Subcutaneous abdominal adipose tissue (tissue), 5 donors: ENCODE measurements at regions not wholly inside any gene's neighbourhood (a gene's known extent, or its start where the extent isn't known, plus 50 kb on each side); places are given as distances from the start of the nearest gene placed in this dataset.

Experiments
- H3K27ac ChIP-seq: one replicate; pipeline ENCODE4 v1.7.0; 2013; ENCODE audit warnings: low read depth, mild to moderate bottlenecking, inconsistent platforms, low read length, moderate library complexity
- H3K27me3 ChIP-seq, 5 donors: one replicate each; pipeline ENCODE4 v1.7.0; 2013; ENCODE audit warnings: low read length in 5 of 5, inconsistent platforms in 1 of 5; ENCODE audit not compliant: control insufficient read depth in 5 of 5, insufficient read depth in 4 of 5
- H3K36me3 ChIP-seq, 5 donors: one replicate each; pipeline ENCODE4 v1.7.0; 2013; ENCODE audit warnings: low read length in 5 of 5; ENCODE audit not compliant: control insufficient read depth in 5 of 5, insufficient read depth in 5 of 5
- H3K4me1 ChIP-seq, 5 donors: one replicate each; pipeline ENCODE4 v1.7.0; 2013; ENCODE audit warnings: low read length in 5 of 5, mild to moderate bottlenecking in 3 of 5, moderate library complexity in 1 of 5; ENCODE audit not compliant: control insufficient read depth in 5 of 5, insufficient read depth in 5 of 5
- H3K4me3 ChIP-seq, 5 donors: one replicate each; pipeline ENCODE4 v1.7.0; 2013; ENCODE audit warnings: low read length in 5 of 5, low read depth in 1 of 5
- H3K9ac ChIP-seq, 5 donors: one replicate each; pipeline ENCODE4 v1.7.0; 2013; ENCODE audit warnings: low read length in 5 of 5, mild to moderate bottlenecking in 4 of 5, moderate library complexity in 3 of 5
- H3K9me3 ChIP-seq, 5 donors: one replicate each; pipeline ENCODE4 v1.7.0; 2013; ENCODE audit warnings: low read length in 5 of 5; ENCODE audit not compliant: control insufficient read depth in 5 of 5
- donor health status: healthy.
- donor health status: healthy.
- donor health status: healthy.
- donor health status: healthy.
- donor health status: healthy.

GRCh38 chr15:99440551-99441443, 125.0 kb upstream of the MEF2A start:
- no peaks in the 10 kb centered on the region for H3K36me3 ChIP-seq
- H3K4me3 ChIP-seq, result no peak overlapping the region
- no peaks in the 10 kb centered on the region for H3K9me3 ChIP-seq
- H3K4me1 ChIP-seq, result peaks cover 7 to 70% (median 49%) of the 10 kb centered on the region in 5 donors
- H3K27ac ChIP-seq, result peak overlapping the region; percentile 20
- no peaks in the 10 kb centered on the region for H3K27me3 ChIP-seq
- H3K9ac ChIP-seq, result no peak overlapping the region

GRCh38 chr15:99441444-99441800, 124.4 kb upstream of the MEF2A start:
- Histone ChIP-seq H3K4me3 (peak overlapping the region in 1 of 5 donors; percentile 33), H3K4me1 (peaks cover 7 to 64% (median 45%) of the 10 kb centered on the region in 5 donors), H3K27ac (peak overlapping the region; percentile 61), H3K9me3 (no peaks in the 10 kb centered on the region), H3K27me3 (no peaks in the 10 kb centered on the region), H3K36me3 (no peaks in the 10 kb centered on the region), H3K9ac (no peak overlapping the region)

GRCh38 chr15:99441871-99442251, 123.9 kb upstream of the MEF2A start:
- Histone ChIP-seq H3K4me3 (peak overlapping the region in 4 of 5 donors; percentile 12 to 33 (median 23)), H3K9ac (peak overlapping the region in 2 of 5 donors; percentile 8 to 12), H3K9me3 (no peaks in the 10 kb centered on the region), H3K27me3 (no peaks in the 10 kb centered on the region), H3K27ac (peak overlapping the region; percentile 61), H3K4me1 (peaks cover 7 to 60% (median 45%) of the 10 kb centered on the region in 5 donors), H3K36me3 (no peaks in the 10 kb centered on the region)

- H3K4me3 ChIP-seq, result peak overlapping the region; percentile 12 to 49 (median 27)
- no peaks in the 10 kb centered on the region for H3K27me3 ChIP-seq
- no peaks in the 10 kb centered on the region for H3K9me3 ChIP-seq
- peak overlapping the region in 4 of 5 donors; percentile 12 to 39 (median 31) for H3K9ac ChIP-seq
- H3K36me3 ChIP-seq, result no peaks in the 10 kb centered on the region
- peaks cover 6 to 55% (median 43%) of the 10 kb centered on the region in 5 donors for H3K4me1 ChIP-seq
- peak overlapping the region; percentile 61 for H3K27ac ChIP-seq
Measured at GRCh38 chr15:99442252-99442897, 123.4 kb upstream of the MEF2A start.

- Histone ChIP-seq H3K4me1 (peaks cover 3 to 46% (median 35%) of the 10 kb centered on the region in 5 donors), H3K27ac (peak overlapping the region; percentile 76), H3K36me3 (no peaks in the 10 kb centered on the region), H3K4me3 (peak overlapping the region; percentile 5 to 49 (median 27)), H3K9me3 (no peaks in the 10 kb centered on the region), H3K9ac (peak overlapping the region in 3 of 5 donors; percentile 28 to 39 (median 34)), H3K27me3 (no peaks in the 10 kb centered on the region)
Measured at GRCh38 chr15:99443056-99443756, 122.6 kb upstream of the MEF2A start.

GRCh38 chr15:99443768-99444446, 121.9 kb upstream of the MEF2A start:
- Histone ChIP-seq H3K4me1 (peaks cover 3 to 43% (median 34%) of the 10 kb centered on the region in 5 donors), H3K27me3 (no peaks in the 10 kb centered on the region), H3K9ac (peak overlapping the region in 1 of 5 donors; percentile 33), H3K36me3 (no peaks in the 10 kb centered on the region), H3K9me3 (no peaks in the 10 kb centered on the region), H3K4me3 (no peak overlapping the region), H3K27ac (peak overlapping the region; percentile 76)

GRCh38 chr15:99445272-99445850, 120.4 kb upstream of the MEF2A start:
- Histone ChIP-seq H3K4me3 (no peak overlapping the region), H3K27ac (no peak overlapping the region), H3K9ac (no peak overlapping the region), H3K27me3 (no peaks in the 10 kb centered on the region), H3K4me1 (peaks cover 3 to 41% (median 35%) of the 10 kb centered on the region in 5 donors), H3K36me3 (no peaks in the 10 kb centered on the region), H3K9me3 (no peaks in the 10 kb centered on the region)

- H3K36me3 ChIP-seq, result no peaks in the 10 kb centered on the region
- H3K9ac ChIP-seq, result no peak overlapping the region
- no peak overlapping the region for H3K27ac ChIP-seq
- no peaks in the 10 kb centered on the region for H3K9me3 ChIP-seq
- no peaks in the 10 kb centered on the region for H3K27me3 ChIP-seq
- peaks cover 8 to 43% (median 39%) of the 10 kb centered on the region in 5 donors for H3K4me1 ChIP-seq
- H3K4me3 ChIP-seq, result no peak overlapping the region
Measured at GRCh38 chr15:99446565-99447496, 119.0 kb upstream of the MEF2A start.
